ENCODE measurements at regions not wholly inside any gene's neighbourhood (a gene's known extent, or its start where the extent isn't known, plus 50 kb on each side); places are given as distances from the start of the nearest gene placed in this dataset.

DNA sequence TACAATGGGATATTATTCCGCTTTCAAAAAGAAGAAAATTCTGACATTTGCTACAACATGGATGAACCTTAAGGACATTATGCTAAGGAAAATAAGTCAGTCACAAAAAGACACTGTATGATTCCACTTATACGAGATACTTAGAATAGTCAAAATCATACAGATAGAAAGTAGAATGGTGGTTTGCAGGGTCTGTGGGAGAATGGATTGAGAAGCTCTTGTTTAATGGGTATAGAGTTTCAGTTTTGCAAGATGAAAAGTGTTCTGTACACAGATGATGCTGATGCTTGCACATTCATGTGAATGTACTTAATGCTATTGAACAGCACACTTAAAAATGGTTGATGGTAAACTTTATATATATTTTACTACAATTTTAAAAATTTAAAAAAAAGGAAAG is 2050.7 kb upstream of the WWC1 start:
- FAIRE-seq, result no peak
- dilution Hi-C loops (cut with MboI; ENCODE audit: extremely low pct_ligation_motif_present, low sequenced_read_pairs), result no loop called here
- no peak overlapping the region for H3K4me2 ChIP-seq (ENCODE audit: control insufficient read depth, extremely low read depth, insufficient read depth, low read depth, low read length)

GRCh38 chr5:166245556-166245955 is 2045.9 kb upstream of the WWC1 start:
- H2AFZ ChIP-seq (ENCODE audit: control insufficient read depth, low read length), result no peak overlapping the region
- TF ChIP-seq CTCF (optimal IDR thresholded peaks at IDR 0.05 in 1 of 3, IDR thresholded peaks at IDR 0.05 in 1 of 3, conservative IDR thresholded peaks at IDR 0.05 in 1 of 3; ENCODE audit: extremely low read depth in 1 of 3, insufficient read depth in 2 of 3, low read length in 3 of 3) (no peak), EZH2 (IDR thresholded peaks at IDR 0.05; ENCODE audit: low read length) (no peak)
- no peaks in the 10 kb centered on the region for H3K4me1 ChIP-seq (ENCODE audit: control insufficient read depth, extremely low read depth, insufficient read depth, low read length)
- no peak for DNase-seq (ENCODE audit: low read depth, low spot score)
- FAIRE-seq, result no peak
- no peaks in the 10 kb centered on the region for H3K36me3 ChIP-seq (ENCODE audit: control insufficient read depth in 2 of 2, extremely low read depth in 1 of 2, insufficient read depth in 2 of 2, low read length in 2 of 2)
- H3K4me2 ChIP-seq (ENCODE audit: control insufficient read depth, extremely low read depth, insufficient read depth, low read depth, low read length), result no peak overlapping the region
- dilution Hi-C loops (cut with MboI; ENCODE audit: extremely low pct_ligation_motif_present, low sequenced_read_pairs), result no loop called here
- H3K27ac ChIP-seq (ENCODE audit: control insufficient read depth, insufficient read depth, low read length), result no peak overlapping the region
- H4K20me1 ChIP-seq (ENCODE audit: control insufficient read depth, extremely low read depth, insufficient read depth, low read length), result no peaks in the 10 kb centered on the region
- H3K4me3 ChIP-seq (ENCODE audit: control insufficient read depth in 2 of 3, extremely low read depth in 1 of 3, insufficient read depth in 2 of 3, low read depth in 1 of 3, low read length in 3 of 3), result no peak overlapping the region
- no peaks in the 10 kb centered on the region for H3K9me1 ChIP-seq (ENCODE audit: control insufficient read depth, extremely low read depth, insufficient read depth, low read length)
- H3K9me3 ChIP-seq (ENCODE audit: control insufficient read depth, low read depth, low read length), result no peaks in the 10 kb centered on the region
- no peaks in the 10 kb centered on the region for H3K79me2 ChIP-seq (ENCODE audit: control insufficient read depth, insufficient read depth, low read length)
- H3K27me3 ChIP-seq (ENCODE audit: control insufficient read depth, extremely low read depth, insufficient read depth, low read length), result no peaks in the 10 kb centered on the region
- H3K9ac ChIP-seq (ENCODE audit: control insufficient read depth, extremely low read depth, insufficient read depth, low read length), result no peak overlapping the region

More for the DNA sequence above, 2050.7 kb upstream of the WWC1 start:
- H3K36me3 ChIP-seq (ENCODE audit: control insufficient read depth in 2 of 2, extremely low read depth in 1 of 2, insufficient read depth in 2 of 2, low read length in 2 of 2), result no peaks in the 10 kb centered on the region
- TF ChIP-seq CTCF (optimal IDR thresholded peaks at IDR 0.05 in 1 of 3, IDR thresholded peaks at IDR 0.05 in 1 of 3, conservative IDR thresholded peaks at IDR 0.05 in 1 of 3; ENCODE audit: extremely low read depth in 1 of 3, insufficient read depth in 2 of 3, low read length in 3 of 3) (no peak), EZH2 (IDR thresholded peaks at IDR 0.05; ENCODE audit: low read length) (no peak)
- H3K4me3 ChIP-seq (ENCODE audit: control insufficient read depth in 2 of 3, extremely low read depth in 1 of 3, insufficient read depth in 2 of 3, low read depth in 1 of 3, low read length in 3 of 3), result no peak overlapping the region
- H3K9me1 ChIP-seq (ENCODE audit: control insufficient read depth, extremely low read depth, insufficient read depth, low read length), result no peaks in the 10 kb centered on the region
- H4K20me1 ChIP-seq (ENCODE audit: control insufficient read depth, extremely low read depth, insufficient read depth, low read length), result no peaks in the 10 kb centered on the region
- no peak overlapping the region for H2AFZ ChIP-seq (ENCODE audit: control insufficient read depth, low read length)
- no peaks in the 10 kb centered on the region for H3K4me1 ChIP-seq (ENCODE audit: control insufficient read depth, extremely low read depth, insufficient read depth, low read length)
- H3K79me2 ChIP-seq (ENCODE audit: control insufficient read depth, insufficient read depth, low read length), result no peaks in the 10 kb centered on the region
- H3K9ac ChIP-seq (ENCODE audit: control insufficient read depth, extremely low read depth, insufficient read depth, low read length), result no peak overlapping the region
- H3K27me3 ChIP-seq (ENCODE audit: control insufficient read depth, extremely low read depth, insufficient read depth, low read length), result no peaks in the 10 kb centered on the region
- no peaks in the 10 kb centered on the region for H3K9me3 ChIP-seq (ENCODE audit: control insufficient read depth, low read depth, low read length)
- no peak overlapping the region for H3K27ac ChIP-seq (ENCODE audit: control insufficient read depth, insufficient read depth, low read length)
- DNase-seq (ENCODE audit: low read depth, low spot score), result no peak

Data from keratinocyte (primary cell).